Naive thymus-derived CD8-positive, alpha-beta T cell (primary cell): ENCODE measurements at regions not wholly inside any gene's neighbourhood (a gene's known extent, or its start where the extent isn't known, plus 50 kb on each side); places are given as distances from the start of the nearest gene placed in this dataset.
"Not testable (repeated sequence)": the region's sequence is repeated elsewhere in the genome, so short reads cannot be mapped to it uniquely, and the experiment has no call there.

Experiments
- ATAC-seq, 2 donors: fragments of 150-1000 bp; cut with Tn5 transposase in 1 of 2; sonication (Bioruptor Pico), chemical (Tn5 transposase) in 1 of 2; 1 replicate in 1 of 2; 2 replicates in 1 of 2; pipeline ENCODE4 v1.10.0; 2021; ENCODE audit warnings: mild to moderate bottlenecking in 2 of 2, moderate library complexity in 2 of 2
- POLR2A ChIA-PET: fragments of 350-600 bp; sonication (Branson Sonifier 250); formaldehyde crosslinking; loops from one replicate; lab custom pipeline; 2021; ENCODE audit warnings: antibody characterized with exemption; lab: Charles Lee
- DNase-seq, 10 donors: peaks; one replicate each; pipeline versions ENCODE4 v3.0.0 to v3.0.0-alpha.2; 2020 to 2022
- H3K27ac Mint-ChIP-seq, 10 donors: one replicate each; pipeline ENCODE4 v1.8.0; 2020 to 2022; ENCODE audit warnings: mild to moderate bottlenecking in 10 of 10, mixed read lengths in 10 of 10, moderate library complexity in 4 of 10, inconsistent platforms in 1 of 10
- H3K27me3 Mint-ChIP-seq, 5 donors: one replicate each; pipeline ENCODE4 v1.8.0; 2021 to 2022; ENCODE audit warnings: mixed read lengths in 5 of 5
- H3K36me3 Mint-ChIP-seq, 3 donors: one replicate each; pipeline ENCODE4 v1.8.0; 2020 to 2022; ENCODE audit warnings: mixed read lengths in 3 of 3, mild to moderate bottlenecking in 2 of 3, inconsistent platforms in 1 of 3
- H3K4me1 Mint-ChIP-seq, 4 donors: one replicate each; pipeline ENCODE4 v1.8.0; 2021 to 2022; ENCODE audit warnings: mixed read lengths in 4 of 4
- H3K4me3 Mint-ChIP-seq, 10 donors: one replicate each; pipeline ENCODE4 v1.8.0; 2020 to 2022; ENCODE audit warnings: mild to moderate bottlenecking in 10 of 10, mixed read lengths in 10 of 10, moderate library complexity in 6 of 10, inconsistent platforms in 1 of 10
- H3K9me3 Mint-ChIP-seq, 9 donors: one replicate each; pipeline ENCODE4 v1.8.0; 2020 to 2022; ENCODE audit warnings: mixed read lengths in 9 of 9, mild to moderate bottlenecking in 3 of 9, inconsistent platforms in 1 of 9, moderate library complexity in 1 of 9

DNA sequence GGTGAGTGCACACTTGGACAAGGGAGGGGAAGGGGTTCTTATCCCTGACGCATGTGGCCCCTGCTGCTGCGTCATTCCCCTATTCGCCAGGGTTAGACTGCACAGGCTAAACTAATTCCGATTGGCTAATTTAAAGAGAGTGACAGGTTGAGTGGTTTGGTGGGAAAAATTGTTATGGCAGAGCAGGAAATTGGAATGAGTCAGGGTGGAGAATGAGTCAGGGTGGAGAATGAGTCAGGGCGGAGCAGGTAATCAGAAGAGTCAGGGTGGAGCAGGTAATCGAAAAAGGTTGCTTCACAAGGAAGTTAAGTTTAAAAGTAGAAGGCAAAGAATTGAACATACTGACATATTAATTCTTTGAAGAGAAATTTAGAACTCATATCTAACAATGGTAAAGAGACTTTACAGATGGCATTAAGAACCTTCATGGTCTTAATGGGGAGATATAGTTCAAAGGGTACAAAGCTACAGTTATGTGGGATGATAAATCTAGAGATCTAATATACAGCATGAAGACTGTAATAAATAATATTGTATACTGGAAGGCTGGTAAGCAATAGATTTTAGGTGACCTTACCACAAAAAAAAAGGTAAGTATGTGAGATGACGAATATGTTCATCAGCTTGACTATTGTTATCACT, 60.5 kb upstream of the XPO1 start:
- POLR2A ChIA-PET, H3K4me3 Mint-ChIP-seq, H3K27ac Mint-ChIP-seq, ATAC-seq, H3K4me1 Mint-ChIP-seq, H3K9me3 Mint-ChIP-seq, DNase-seq, H3K36me3 Mint-ChIP-seq, H3K27me3 Mint-ChIP-seq: not testable (repeated sequence)

GRCh38 chr2:61597300-61598289, 59.4 kb upstream of the XPO1 start:
- POLR2A ChIA-PET: no interaction called here
- H3K4me3 Mint-ChIP-seq: no peak overlapping the region
- peaks cover 0 to 11% (median 0%) of the 10 kb centered on the region in 9 donors for H3K9me3 Mint-ChIP-seq
- ATAC-seq: no peak
- DNase-seq: no peak
- no peak overlapping the region for H3K27ac Mint-ChIP-seq
- H3K27me3 Mint-ChIP-seq: peaks cover 0 to 4% (median 0%) of the 10 kb centered on the region in 5 donors
- no peaks in the 10 kb centered on the region for H3K4me1 Mint-ChIP-seq
- H3K36me3 Mint-ChIP-seq: peaks cover 0 to 8% (median 0%) of the 10 kb centered on the region in 3 donors

DNA sequence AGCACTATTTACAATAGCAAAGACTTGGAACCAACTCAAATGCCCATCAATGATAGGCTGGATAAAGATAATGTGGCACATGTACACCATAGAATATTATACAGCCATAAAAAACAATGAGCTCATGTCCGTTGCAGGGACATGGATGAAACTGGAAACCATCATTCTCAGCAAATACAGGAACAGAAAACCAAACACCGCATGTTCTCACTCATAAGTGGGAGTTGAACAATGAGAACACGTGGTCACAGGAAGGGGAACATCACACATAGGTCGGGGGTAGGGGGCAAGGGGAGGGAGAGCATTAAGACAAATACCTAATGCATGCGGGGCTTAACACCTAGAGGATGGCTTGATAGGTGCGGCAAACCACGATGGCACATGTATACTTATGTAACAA, 56.0 kb upstream of the XPO1 start:
- H3K4me3 Mint-ChIP-seq, POLR2A ChIA-PET, H3K27ac Mint-ChIP-seq, H3K4me1 Mint-ChIP-seq, ATAC-seq, H3K36me3 Mint-ChIP-seq, H3K27me3 Mint-ChIP-seq, DNase-seq: not testable (repeated sequence)
- peaks cover 0 to 11% (median 0%) of the 10 kb centered on the region in 9 donors for H3K9me3 Mint-ChIP-seq

DNA sequence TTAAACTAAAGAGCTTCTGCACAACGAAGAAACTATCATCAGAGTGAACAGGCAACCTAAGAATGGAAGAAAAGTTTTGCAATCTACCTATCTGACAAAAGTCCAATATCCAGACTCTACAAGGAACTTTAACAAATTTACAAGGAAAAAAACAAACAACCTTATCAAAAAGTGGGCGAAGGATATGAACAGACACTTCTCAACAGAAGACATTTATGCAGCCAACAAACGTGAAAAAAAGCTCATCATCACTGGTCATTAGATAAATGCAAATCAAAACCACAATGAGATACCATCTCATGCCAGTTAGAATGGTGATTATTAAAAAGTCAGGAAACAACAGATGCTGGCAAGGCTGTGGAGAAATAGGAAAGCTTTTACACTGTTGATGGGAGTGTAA, 55.5 kb upstream of the XPO1 start:
- H3K27me3 Mint-ChIP-seq, H3K36me3 Mint-ChIP-seq, H3K4me3 Mint-ChIP-seq, POLR2A ChIA-PET, H3K4me1 Mint-ChIP-seq, H3K27ac Mint-ChIP-seq, DNase-seq, ATAC-seq: not testable (repeated sequence)
- peaks cover 0 to 11% (median 0%) of the 10 kb centered on the region in 9 donors for H3K9me3 Mint-ChIP-seq

DNA sequence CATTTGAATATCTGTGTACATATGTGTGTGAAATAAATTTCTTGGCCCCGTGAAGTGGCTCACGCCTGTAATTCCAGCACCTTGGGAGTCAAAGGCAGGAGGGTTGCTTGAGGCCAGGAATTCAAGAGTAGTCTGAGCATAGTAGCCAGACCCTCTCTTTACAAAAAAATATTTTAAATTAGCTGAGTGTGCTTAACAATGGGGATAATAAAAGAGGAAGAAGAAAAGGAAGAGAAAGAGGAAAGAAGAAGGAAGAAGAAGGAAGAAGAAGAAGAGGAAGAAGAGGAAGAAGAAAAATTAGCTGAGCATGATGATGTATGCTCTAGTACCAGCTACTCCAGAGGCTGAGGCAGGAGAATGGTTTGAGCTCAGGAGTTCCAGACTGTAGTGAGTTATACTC, 52.1 kb upstream of the XPO1 start:
- Mint-ChIP-seq H3K27me3 (peaks cover 0 to 4% (median 0%) of the 10 kb centered on the region in 5 donors), H3K4me1 (no peaks in the 10 kb centered on the region), H3K27ac (peak overlapping the region in 1 of 10 donors; percentile 67), H3K36me3 (peaks cover 0 to 8% (median 0%) of the 10 kb centered on the region in 3 donors), H3K4me3 (no peak overlapping the region), H3K9me3 (peaks cover 0 to 11% (median 0%) of the 10 kb centered on the region in 9 donors)
- POLR2A ChIA-PET: no interaction called here
- ATAC-seq (no peak), DNase-seq (no peak)

DNA sequence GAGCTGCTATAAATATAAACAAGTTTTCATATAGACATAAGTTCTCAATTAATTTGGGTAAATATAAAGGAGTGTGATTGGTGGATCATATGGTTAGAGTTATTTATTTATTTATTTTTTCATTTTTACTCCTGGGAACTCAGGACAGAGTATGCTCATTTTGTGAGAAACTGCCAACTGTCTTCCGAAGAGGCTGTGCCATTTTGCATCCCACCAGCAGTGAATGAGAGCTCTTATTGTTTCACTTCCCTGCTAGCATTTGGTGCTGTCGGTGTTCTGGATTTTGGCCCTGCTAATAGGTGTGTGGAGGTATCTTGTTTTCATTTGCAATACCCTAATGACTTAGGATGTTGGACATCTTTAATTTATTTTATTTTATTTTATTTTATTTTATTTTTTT, 50.4 kb upstream of the XPO1 start:
- H3K27me3 Mint-ChIP-seq: peaks cover 0 to 4% (median 0%) of the 10 kb centered on the region in 5 donors
- H3K4me1 Mint-ChIP-seq: no peaks in the 10 kb centered on the region
- H3K9me3 Mint-ChIP-seq: peaks cover 0 to 8% (median 0%) of the 10 kb centered on the region in 9 donors
- peaks cover 0 to 6% (median 0%) of the 10 kb centered on the region in 3 donors for H3K36me3 Mint-ChIP-seq
- H3K4me3 Mint-ChIP-seq: no peak overlapping the region
- no peak overlapping the region for H3K27ac Mint-ChIP-seq
- POLR2A ChIA-PET: interaction anchor here (0.6 kb wide), 1 partner anchor 48 kb away, joined by 4 read pairs; no protein-coding TSS in a partner anchor
- DNase-seq (no peak), ATAC-seq (no peak)
